WTC11 (cell line): ENCODE measurements at regions not wholly inside any gene's neighbourhood (a gene's known extent, or its start where the extent isn't known, plus 50 kb on each side); places are given as distances from the start of the nearest gene placed in this dataset.

ENCODE experiments used
- ATAC-seq: fragments of 200-7000 bp; cut with Tn5 transposase; 2 replicates; pipeline ENCODE4 v1.10.0; 2021; ENCODE audit warnings: mild to moderate bottlenecking, moderate library complexity
- CTCF ChIA-PET: fragments of 300-600 bp; sonication (Branson Sonifier 250); formaldehyde crosslinking; loops from one replicate; lab custom pipeline; 2021; ENCODE audit warnings: antibody characterized with exemption; lab: Charles Lee
- POLR2A ChIA-PET: fragments of 350-600 bp; sonication (Branson Sonifier 250); formaldehyde crosslinking; loops from one replicate; lab custom pipeline; 2021; ENCODE audit warnings: antibody characterized with exemption; lab: Charles Lee
- DNase-seq: peaks from one replicate; pipeline ENCODE4 v3.0.0; 2021; ENCODE audit warnings: low spot score
- H3K27ac Mint-ChIP-seq: 2 replicates; pipeline ENCODE4 v1.8.0; 2021; ENCODE audit warnings: mixed read lengths
- H3K27me3 Mint-ChIP-seq: 2 replicates; pipeline ENCODE4 v1.8.0; 2021; ENCODE audit warnings: low read depth, mild to moderate bottlenecking, moderate library complexity, mixed read lengths
- H3K36me3 Mint-ChIP-seq: 2 replicates; pipeline ENCODE4 v1.8.0; 2021; ENCODE audit warnings: mixed read lengths
- H3K4me1 Mint-ChIP-seq: 2 replicates; pipeline ENCODE4 v1.8.0; 2022; ENCODE audit warnings: mixed read lengths
- H3K4me3 Mint-ChIP-seq: 2 replicates; pipeline ENCODE4 v1.8.0; 2021; ENCODE audit warnings: mild to moderate bottlenecking, moderate library complexity, mixed read lengths
- H3K9me3 Mint-ChIP-seq: 2 replicates; pipeline ENCODE4 v1.8.0; 2021; ENCODE audit warnings: mixed read lengths
- ATF1 ChIP-seq: sonication (generic); formaldehyde crosslinking; IDR thresholded peaks from 2 replicates; pipeline ENCODE4 v1.8.1; 2023; ENCODE audit warnings: mild to moderate bottlenecking, moderate library complexity, missing genetic modification reagents
- CREM ChIP-seq: sonication (generic); formaldehyde crosslinking; IDR thresholded peaks from 2 replicates; pipeline ENCODE4 v1.8.1; 2022; ENCODE audit warnings: mild to moderate bottlenecking, missing genetic modification reagents, moderate library complexity
- EMX1 ChIP-seq: fragments of 250-450 bp; sonication (Bioruptor Pico); IDR thresholded peaks from 2 replicates; pipeline ENCODE4 v1.8.0; 2021; ENCODE audit warnings: mild to moderate bottlenecking
- GABPB1 ChIP-seq: sonication (generic); formaldehyde crosslinking; IDR thresholded peaks from 2 replicates; pipeline ENCODE4 v1.8.1; 2023; ENCODE audit warnings: mild to moderate bottlenecking, missing genetic modification reagents
- KAT7 ChIP-seq: sonication (generic); formaldehyde crosslinking; IDR thresholded peaks from 2 replicates; pipeline ENCODE4 v1.8.1; 2023; ENCODE audit warnings: missing genetic modification reagents, mild to moderate bottlenecking, borderline replicate concordance
- NFE2L1 ChIP-seq: sonication (generic); formaldehyde crosslinking; IDR thresholded peaks from 2 replicates; pipeline ENCODE4 v1.8.1; 2023; ENCODE audit warnings: missing genetic modification reagents
- PRRX2 ChIP-seq: fragments of 250-450 bp; sonication (Bioruptor Pico); IDR thresholded peaks from 2 replicates; pipeline ENCODE4 v1.8.0; 2021; ENCODE audit warnings: mild to moderate bottlenecking
- SMAD4 ChIP-seq: sonication (generic); formaldehyde crosslinking; IDR thresholded peaks from 2 replicates; pipeline ENCODE4 v1.8.0; 2022; ENCODE audit warnings: mild to moderate bottlenecking, missing genetic modification reagents
- TCF7 ChIP-seq: sonication (generic); formaldehyde crosslinking; IDR thresholded peaks from 2 replicates; pipeline ENCODE4 v1.8.0; 2022; ENCODE audit warnings: mild to moderate bottlenecking, low read depth, missing genetic modification reagents, moderate library complexity
- ZNF671 ChIP-seq: fragments of 250-450 bp; sonication (Bioruptor Pico); IDR thresholded peaks from 2 replicates; pipeline ENCODE4 v1.8.0; 2021; ENCODE audit warnings: mild to moderate bottlenecking
- TF ChIP-seq, protein P1 (sequence below): sonication (generic); formaldehyde crosslinking; IDR thresholded peaks from 2 replicates; pipeline ENCODE4 v1.8.0; 2022; ENCODE audit warnings: mild to moderate bottlenecking, missing genetic modification reagents
- TF ChIP-seq, protein P2 (sequence below): fragments of 250-450 bp; sonication (Bioruptor Pico); IDR thresholded peaks from 2 replicates; pipeline ENCODE4 v1.9.0; 2021; ENCODE audit warnings: mild to moderate bottlenecking
- TF ChIP-seq, protein P3 (sequence below): sonication (generic); formaldehyde crosslinking; IDR thresholded peaks from 2 replicates; pipeline ENCODE4 v1.8.1; 2023; ENCODE audit warnings: mild to moderate bottlenecking, moderate library complexity, missing genetic modification reagents
- TF ChIP-seq, protein P4 (sequence below): sonication (generic); formaldehyde crosslinking; IDR thresholded peaks from 2 replicates; pipeline ENCODE4 v1.8.0; 2022; ENCODE audit warnings: mild to moderate bottlenecking, missing genetic modification reagents
- TF ChIP-seq, protein P5 (sequence below): fragments of 250-450 bp; sonication (Bioruptor Pico); IDR thresholded peaks from 2 replicates; pipeline ENCODE4 v1.8.0; 2021; ENCODE audit warnings: mild to moderate bottlenecking
- TF ChIP-seq, protein P6 (sequence below): sonication (generic); formaldehyde crosslinking; IDR thresholded peaks from 2 replicates; pipeline ENCODE4 v1.8.1; 2022; ENCODE audit warnings: mild to moderate bottlenecking, missing genetic modification reagents, moderate library complexity, borderline replicate concordance
- TF ChIP-seq, protein P7 (sequence below): sonication (generic); formaldehyde crosslinking; conservative IDR thresholded peaks from 2 replicates; pipeline ENCODE4 v1.8.1; 2022; ENCODE audit warnings: mild to moderate bottlenecking, missing genetic modification reagents
- TF ChIP-seq, protein P8 (sequence below): fragments of 200-600 bp; IDR thresholded peaks from 2 replicates; pipeline ENCODE4 v1.8.0; 2022; ENCODE audit warnings: antibody characterized with exemption
- TF ChIP-seq, protein P9 (sequence below): fragments of 250-450 bp; sonication (Bioruptor Pico); IDR thresholded peaks from 2 replicates; pipeline ENCODE4 v1.9.0; 2021; ENCODE audit warnings: moderate library complexity, mild to moderate bottlenecking, inconsistent platforms, borderline replicate concordance
- TF ChIP-seq, protein P10 (sequence below): sonication (generic); formaldehyde crosslinking; IDR thresholded peaks from 2 replicates; pipeline ENCODE4 v1.8.0; 2023; ENCODE audit warnings: missing genetic modification reagents
- TF ChIP-seq, protein P11 (sequence below): sonication (generic); formaldehyde crosslinking; IDR thresholded peaks from 2 replicates; pipeline ENCODE4 v1.8.1; 2022; ENCODE audit warnings: low read depth, mild to moderate bottlenecking, moderate library complexity, missing genetic modification reagents, borderline replicate concordance

DNA sequence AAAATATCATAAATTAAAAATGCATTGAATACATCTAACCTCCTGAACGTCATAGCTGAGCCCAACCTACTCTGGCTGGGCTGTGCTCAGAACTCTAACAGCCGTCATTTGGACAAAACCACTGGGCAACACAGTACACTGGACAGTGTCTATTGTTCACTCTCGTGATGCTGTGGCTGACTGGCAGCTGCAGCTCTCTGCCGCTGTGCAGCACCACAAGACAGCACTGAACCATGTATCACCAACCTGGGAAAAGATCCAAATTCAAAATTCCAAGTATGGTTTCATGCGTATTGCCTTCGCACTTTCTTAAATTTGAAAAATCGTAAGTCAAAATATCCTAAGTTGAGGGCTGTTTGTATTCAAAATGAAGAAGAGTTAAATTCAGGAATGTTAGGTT is 145.1 kb upstream of the CNTN4 start (continued):
- TF ChIP-seq, protein P1, sequence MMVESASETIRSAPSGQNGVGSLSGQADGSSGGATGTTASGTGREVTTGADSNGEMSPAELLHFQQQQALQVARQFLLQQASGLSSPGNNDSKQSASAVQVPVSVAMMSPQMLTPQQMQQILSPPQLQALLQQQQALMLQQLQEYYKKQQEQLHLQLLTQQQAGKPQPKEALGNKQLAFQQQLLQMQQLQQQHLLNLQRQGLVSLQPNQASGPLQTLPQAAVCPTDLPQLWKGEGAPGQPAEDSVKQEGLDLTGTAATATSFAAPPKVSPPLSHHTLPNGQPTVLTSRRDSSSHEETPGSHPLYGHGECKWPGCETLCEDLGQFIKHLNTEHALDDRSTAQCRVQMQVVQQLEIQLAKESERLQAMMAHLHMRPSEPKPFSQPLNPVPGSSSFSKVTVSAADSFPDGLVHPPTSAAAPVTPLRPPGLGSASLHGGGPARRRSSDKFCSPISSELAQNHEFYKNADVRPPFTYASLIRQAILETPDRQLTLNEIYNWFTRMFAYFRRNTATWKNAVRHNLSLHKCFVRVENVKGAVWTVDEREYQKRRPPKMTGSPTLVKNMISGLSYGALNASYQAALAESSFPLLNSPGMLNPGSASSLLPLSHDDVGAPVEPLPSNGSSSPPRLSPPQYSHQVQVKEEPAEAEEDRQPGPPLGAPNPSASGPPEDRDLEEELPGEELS = no peak
- no peak for TF ChIP-seq GABPB1
- no peak for TF ChIP-seq EMX1 (CRISPR knock-in tag)
- TF ChIP-seq, protein P2, sequence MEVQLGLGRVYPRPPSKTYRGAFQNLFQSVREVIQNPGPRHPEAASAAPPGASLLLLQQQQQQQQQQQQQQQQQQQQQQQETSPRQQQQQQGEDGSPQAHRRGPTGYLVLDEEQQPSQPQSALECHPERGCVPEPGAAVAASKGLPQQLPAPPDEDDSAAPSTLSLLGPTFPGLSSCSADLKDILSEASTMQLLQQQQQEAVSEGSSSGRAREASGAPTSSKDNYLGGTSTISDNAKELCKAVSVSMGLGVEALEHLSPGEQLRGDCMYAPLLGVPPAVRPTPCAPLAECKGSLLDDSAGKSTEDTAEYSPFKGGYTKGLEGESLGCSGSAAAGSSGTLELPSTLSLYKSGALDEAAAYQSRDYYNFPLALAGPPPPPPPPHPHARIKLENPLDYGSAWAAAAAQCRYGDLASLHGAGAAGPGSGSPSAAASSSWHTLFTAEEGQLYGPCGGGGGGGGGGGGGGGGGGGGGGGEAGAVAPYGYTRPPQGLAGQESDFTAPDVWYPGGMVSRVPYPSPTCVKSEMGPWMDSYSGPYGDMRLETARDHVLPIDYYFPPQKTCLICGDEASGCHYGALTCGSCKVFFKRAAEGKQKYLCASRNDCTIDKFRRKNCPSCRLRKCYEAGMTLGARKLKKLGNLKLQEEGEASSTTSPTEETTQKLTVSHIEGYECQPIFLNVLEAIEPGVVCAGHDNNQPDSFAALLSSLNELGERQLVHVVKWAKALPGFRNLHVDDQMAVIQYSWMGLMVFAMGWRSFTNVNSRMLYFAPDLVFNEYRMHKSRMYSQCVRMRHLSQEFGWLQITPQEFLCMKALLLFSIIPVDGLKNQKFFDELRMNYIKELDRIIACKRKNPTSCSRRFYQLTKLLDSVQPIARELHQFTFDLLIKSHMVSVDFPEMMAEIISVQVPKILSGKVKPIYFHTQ (CRISPR knock-in tag) = no peak
- TF ChIP-seq, protein P3, sequence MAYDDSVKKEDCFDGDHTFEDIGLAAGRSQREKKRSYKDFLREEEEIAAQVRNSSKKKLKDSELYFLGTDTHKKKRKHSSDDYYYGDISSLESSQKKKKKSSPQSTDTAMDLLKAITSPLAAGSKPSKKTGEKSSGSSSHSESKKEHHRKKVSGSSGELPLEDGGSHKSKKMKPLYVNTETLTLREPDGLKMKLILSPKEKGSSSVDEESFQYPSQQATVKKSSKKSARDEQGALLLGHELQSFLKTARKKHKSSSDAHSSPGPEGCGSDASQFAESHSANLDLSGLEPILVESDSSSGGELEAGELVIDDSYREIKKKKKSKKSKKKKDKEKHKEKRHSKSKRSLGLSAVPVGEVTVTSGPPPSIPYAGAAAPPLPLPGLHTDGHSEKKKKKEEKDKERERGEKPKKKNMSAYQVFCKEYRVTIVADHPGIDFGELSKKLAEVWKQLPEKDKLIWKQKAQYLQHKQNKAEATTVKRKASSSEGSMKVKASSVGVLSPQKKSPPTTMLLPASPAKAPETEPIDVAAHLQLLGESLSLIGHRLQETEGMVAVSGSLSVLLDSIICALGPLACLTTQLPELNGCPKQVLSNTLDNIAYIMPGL = no peak
- TF ChIP-seq PRRX2 (CRISPR knock-in tag) = no peak
- TF ChIP-seq, all 79 proteins: peak for 0

DNA sequence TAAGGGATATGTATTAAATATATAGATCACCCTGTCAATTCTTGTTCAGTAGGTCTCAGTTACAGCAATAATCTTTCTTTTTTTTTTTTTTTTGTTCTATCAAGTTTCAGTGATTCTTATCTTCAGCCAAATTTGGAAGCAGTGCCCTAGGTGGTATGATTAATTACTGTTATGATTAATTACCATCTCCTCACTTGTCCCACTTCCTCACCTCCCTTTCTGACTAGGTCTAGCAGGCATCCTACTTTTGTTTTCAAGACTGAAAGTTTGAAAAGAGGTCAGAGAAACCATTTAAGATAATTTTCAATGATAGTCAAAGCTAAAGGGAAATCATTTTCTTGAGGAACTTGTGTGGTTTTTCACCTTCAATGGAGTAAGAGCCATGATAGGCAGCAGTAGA is 144.0 kb upstream of the CNTN4 start:
- Mint-ChIP-seq H3K4me3 (no peak overlapping the region), H3K4me1 (no peaks in the 10 kb centered on the region), H3K27me3 (no peaks in the 10 kb centered on the region; the same call in 1 of the 2 replicates), H3K36me3 (peaks cover 77% of the 10 kb centered on the region), H3K9me3 (peaks cover 87% of the 10 kb centered on the region), H3K27ac (no peak overlapping the region)
- ChIA-PET POLR2A (no interaction called here), CTCF (no interaction called here)
- no peak for ATAC-seq
- no peak for DNase-seq
- TF ChIP-seq TCF7 (no peak), KAT7 (CRISPR knock-in tag) (no peak), SMAD4 (CRISPR knock-in tag) (no peak), PRRX2 (CRISPR knock-in tag) (no peak), CREM (no peak), ATF1 (CRISPR knock-in tag) (no peak), ZNF671 (CRISPR knock-in tag) (no peak), GABPB1 (no peak), NFE2L1 (CRISPR knock-in tag) (no peak)
- TF ChIP-seq, protein P4, sequence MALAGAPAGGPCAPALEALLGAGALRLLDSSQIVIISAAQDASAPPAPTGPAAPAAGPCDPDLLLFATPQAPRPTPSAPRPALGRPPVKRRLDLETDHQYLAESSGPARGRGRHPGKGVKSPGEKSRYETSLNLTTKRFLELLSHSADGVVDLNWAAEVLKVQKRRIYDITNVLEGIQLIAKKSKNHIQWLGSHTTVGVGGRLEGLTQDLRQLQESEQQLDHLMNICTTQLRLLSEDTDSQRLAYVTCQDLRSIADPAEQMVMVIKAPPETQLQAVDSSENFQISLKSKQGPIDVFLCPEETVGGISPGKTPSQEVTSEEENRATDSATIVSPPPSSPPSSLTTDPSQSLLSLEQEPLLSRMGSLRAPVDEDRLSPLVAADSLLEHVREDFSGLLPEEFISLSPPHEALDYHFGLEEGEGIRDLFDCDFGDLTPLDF (CRISPR knock-in tag) = no peak
- TF ChIP-seq, protein P5, sequence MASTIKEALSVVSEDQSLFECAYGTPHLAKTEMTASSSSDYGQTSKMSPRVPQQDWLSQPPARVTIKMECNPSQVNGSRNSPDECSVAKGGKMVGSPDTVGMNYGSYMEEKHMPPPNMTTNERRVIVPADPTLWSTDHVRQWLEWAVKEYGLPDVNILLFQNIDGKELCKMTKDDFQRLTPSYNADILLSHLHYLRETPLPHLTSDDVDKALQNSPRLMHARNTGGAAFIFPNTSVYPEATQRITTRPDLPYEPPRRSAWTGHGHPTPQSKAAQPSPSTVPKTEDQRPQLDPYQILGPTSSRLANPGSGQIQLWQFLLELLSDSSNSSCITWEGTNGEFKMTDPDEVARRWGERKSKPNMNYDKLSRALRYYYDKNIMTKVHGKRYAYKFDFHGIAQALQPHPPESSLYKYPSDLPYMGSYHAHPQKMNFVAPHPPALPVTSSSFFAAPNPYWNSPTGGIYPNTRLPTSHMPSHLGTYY (CRISPR knock-in tag) = no peak
- TF ChIP-seq, protein P6, sequence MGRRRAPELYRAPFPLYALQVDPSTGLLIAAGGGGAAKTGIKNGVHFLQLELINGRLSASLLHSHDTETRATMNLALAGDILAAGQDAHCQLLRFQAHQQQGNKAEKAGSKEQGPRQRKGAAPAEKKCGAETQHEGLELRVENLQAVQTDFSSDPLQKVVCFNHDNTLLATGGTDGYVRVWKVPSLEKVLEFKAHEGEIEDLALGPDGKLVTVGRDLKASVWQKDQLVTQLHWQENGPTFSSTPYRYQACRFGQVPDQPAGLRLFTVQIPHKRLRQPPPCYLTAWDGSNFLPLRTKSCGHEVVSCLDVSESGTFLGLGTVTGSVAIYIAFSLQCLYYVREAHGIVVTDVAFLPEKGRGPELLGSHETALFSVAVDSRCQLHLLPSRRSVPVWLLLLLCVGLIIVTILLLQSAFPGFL = no peak
- TF ChIP-seq, protein P7, sequence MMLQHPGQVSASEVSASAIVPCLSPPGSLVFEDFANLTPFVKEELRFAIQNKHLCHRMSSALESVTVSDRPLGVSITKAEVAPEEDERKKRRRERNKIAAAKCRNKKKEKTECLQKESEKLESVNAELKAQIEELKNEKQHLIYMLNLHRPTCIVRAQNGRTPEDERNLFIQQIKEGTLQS (CRISPR knock-in tag) = no peak
- TF ChIP-seq, protein P8, sequence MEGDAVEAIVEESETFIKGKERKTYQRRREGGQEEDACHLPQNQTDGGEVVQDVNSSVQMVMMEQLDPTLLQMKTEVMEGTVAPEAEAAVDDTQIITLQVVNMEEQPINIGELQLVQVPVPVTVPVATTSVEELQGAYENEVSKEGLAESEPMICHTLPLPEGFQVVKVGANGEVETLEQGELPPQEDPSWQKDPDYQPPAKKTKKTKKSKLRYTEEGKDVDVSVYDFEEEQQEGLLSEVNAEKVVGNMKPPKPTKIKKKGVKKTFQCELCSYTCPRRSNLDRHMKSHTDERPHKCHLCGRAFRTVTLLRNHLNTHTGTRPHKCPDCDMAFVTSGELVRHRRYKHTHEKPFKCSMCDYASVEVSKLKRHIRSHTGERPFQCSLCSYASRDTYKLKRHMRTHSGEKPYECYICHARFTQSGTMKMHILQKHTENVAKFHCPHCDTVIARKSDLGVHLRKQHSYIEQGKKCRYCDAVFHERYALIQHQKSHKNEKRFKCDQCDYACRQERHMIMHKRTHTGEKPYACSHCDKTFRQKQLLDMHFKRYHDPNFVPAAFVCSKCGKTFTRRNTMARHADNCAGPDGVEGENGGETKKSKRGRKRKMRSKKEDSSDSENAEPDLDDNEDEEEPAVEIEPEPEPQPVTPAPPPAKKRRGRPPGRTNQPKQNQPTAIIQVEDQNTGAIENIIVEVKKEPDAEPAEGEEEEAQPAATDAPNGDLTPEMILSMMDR = no peak
- TF ChIP-seq, protein P9, sequence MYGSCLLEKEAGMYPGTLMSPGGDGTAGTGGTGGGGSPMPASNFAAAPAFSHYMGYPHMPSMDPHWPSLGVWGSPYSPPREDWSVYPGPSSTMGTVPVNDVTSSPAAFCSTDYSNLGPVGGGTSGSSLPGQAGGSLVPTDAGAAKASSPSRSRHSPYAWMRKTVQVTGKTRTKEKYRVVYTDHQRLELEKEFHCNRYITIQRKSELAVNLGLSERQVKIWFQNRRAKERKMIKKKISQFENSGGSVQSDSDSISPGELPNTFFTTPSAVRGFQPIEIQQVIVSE (CRISPR knock-in tag) = no peak
- TF ChIP-seq, protein P10, sequence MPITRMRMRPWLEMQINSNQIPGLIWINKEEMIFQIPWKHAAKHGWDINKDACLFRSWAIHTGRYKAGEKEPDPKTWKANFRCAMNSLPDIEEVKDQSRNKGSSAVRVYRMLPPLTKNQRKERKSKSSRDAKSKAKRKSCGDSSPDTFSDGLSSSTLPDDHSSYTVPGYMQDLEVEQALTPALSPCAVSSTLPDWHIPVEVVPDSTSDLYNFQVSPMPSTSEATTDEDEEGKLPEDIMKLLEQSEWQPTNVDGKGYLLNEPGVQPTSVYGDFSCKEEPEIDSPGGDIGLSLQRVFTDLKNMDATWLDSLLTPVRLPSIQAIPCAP = no peak
- TF ChIP-seq, protein P11, sequence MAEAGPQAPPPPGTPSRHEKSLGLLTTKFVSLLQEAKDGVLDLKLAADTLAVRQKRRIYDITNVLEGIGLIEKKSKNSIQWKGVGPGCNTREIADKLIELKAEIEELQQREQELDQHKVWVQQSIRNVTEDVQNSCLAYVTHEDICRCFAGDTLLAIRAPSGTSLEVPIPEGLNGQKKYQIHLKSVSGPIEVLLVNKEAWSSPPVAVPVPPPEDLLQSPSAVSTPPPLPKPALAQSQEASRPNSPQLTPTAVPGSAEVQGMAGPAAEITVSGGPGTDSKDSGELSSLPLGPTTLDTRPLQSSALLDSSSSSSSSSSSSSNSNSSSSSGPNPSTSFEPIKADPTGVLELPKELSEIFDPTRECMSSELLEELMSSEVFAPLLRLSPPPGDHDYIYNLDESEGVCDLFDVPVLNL = no peak
